Gastroesophageal sphincter (tissue), 3 donors: ENCODE measurements at regions not wholly inside any gene's neighbourhood (a gene's known extent, or its start where the extent isn't known, plus 50 kb on each side); places are given as distances from the start of the nearest gene placed in this dataset.

Experiments
- EP300 ChIP-seq: sonication (generic); formaldehyde crosslinking; IDR thresholded peaks from one replicate; pipeline ENCODE4 v1.6.1; 2017; ENCODE audit warnings: antibody characterized with exemption, mild to moderate bottlenecking
- POLR2A ChIP-seq, 2 donors: fragments of 450-650 bp; IDR thresholded peaks; one replicate each; pipeline ENCODE4 v1.6.1; 2017; ENCODE audit warnings: antibody characterized with exemption in 2 of 2, mild to moderate bottlenecking in 2 of 2, moderate library complexity in 1 of 2
- POLR2AphosphoS5 ChIP-seq: sonication (generic); formaldehyde crosslinking; IDR thresholded peaks from one replicate; pipeline ENCODE4 v1.6.1; 2017; ENCODE audit warnings: antibody characterized with exemption
- TF ChIP-seq, protein P1 (sequence below), 4 experiments: fragments of 200-600 bp in 2 of 4; fragments of 450-650 bp in 2 of 4; sonication (generic) in 1 of 4; IDR thresholded peaks; one replicate each; pipeline ENCODE4 v1.5.1; 2017 to 2019; ENCODE audit warnings: antibody characterized with exemption in 4 of 4, mild to moderate bottlenecking in 2 of 4, moderate library complexity in 2 of 4

DNA sequence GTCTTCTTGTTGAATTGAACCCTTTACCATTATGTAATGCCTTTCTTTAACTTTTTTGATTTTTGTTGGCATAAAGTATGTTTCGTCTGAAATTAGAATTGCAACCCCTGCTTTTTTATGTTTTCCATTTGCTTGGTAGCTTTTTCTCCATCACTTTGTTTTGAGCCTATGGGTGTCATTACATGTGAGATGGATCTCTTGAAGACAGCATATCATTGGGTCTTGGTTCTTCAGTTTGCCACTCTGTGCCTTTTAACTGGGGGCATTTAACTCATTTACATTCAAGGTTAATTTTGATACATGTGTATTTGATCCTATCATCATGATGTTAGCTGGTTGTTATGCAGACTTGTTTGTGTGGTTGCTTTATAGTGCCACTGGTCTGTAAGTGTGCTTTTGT is 489.4 kb upstream of the TNP1 start:
- TF ChIP-seq, protein P1, sequence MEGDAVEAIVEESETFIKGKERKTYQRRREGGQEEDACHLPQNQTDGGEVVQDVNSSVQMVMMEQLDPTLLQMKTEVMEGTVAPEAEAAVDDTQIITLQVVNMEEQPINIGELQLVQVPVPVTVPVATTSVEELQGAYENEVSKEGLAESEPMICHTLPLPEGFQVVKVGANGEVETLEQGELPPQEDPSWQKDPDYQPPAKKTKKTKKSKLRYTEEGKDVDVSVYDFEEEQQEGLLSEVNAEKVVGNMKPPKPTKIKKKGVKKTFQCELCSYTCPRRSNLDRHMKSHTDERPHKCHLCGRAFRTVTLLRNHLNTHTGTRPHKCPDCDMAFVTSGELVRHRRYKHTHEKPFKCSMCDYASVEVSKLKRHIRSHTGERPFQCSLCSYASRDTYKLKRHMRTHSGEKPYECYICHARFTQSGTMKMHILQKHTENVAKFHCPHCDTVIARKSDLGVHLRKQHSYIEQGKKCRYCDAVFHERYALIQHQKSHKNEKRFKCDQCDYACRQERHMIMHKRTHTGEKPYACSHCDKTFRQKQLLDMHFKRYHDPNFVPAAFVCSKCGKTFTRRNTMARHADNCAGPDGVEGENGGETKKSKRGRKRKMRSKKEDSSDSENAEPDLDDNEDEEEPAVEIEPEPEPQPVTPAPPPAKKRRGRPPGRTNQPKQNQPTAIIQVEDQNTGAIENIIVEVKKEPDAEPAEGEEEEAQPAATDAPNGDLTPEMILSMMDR (IDR thresholded peaks at IDR 0.05) = no peak
- TF ChIP-seq POLR2A (IDR thresholded peaks at IDR 0.05) (no peak), POLR2AphosphoS5 (no peak), EP300 (no peak)
